GM12801 (cell line): ENCODE measurements at regions not wholly inside any gene's neighbourhood (a gene's known extent, or its start where the extent isn't known, plus 50 kb on each side); places are given as distances from the start of the nearest gene placed in this dataset.

Experiments used
- CTCF ChIP-seq: IDR thresholded peaks from one replicate; pipeline ENCODE4 v1.5.1; 2011; ENCODE audit warnings: control low read depth; ENCODE audit not compliant: insufficient read length; ENCODE audit errors: extremely low read depth

DNA sequence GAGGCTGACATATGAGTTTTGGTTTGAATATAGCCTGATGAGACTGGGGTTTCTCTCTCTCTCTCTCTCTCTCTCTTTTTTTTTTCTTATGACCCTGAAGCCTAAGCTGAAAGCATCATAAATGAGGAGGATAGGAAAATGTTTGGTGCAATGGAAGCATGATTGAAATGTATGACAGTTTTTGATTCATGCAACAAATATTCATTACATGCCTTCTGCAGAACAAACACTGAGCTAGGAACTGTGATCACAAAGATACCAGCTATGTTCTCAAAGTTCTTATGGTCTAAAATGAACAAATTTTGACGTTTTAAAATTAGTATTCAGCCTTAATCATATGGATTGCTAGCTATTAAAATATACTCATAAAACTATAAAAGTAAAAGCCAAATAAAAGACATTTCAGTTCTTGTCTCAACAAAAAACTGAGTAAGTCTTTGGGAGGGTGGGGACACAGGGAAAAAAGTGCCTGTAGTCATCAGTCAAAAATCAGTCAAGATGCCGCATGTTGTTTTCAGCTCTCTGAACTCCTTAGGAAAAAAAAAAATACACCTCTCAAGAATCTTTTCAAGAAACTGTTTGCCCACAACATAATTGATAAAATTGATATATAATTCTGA lies 57.2 kb downstream of the NKX6-1 start:
- no peak for TF ChIP-seq CTCF

GRCh38 chr4:84439996-84440395 lies 59.1 kb downstream of the NKX6-1 start:
- TF ChIP-seq CTCF, result no peak

DNA sequence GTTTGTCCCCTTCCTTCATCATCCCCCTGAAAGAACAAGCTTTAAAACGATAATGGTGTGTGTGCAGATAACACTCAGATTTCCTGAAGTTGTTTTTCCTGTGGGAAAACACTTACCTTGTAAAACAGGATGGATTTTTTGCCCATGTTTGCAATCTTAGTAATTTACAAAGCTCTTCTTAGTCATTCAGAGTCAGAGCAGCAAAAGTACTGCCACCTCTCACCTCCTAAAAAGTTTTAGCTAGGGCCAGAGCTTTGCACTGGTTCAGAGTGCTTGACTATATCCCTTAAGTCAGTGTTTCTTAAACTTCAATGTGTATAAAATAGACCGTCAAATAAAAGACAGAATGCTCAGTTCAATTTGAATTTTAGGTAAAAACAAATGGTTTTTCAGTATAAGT lies 62.3 kb downstream of the NKX6-1 start:
- TF ChIP-seq CTCF, result no peak

DNA sequence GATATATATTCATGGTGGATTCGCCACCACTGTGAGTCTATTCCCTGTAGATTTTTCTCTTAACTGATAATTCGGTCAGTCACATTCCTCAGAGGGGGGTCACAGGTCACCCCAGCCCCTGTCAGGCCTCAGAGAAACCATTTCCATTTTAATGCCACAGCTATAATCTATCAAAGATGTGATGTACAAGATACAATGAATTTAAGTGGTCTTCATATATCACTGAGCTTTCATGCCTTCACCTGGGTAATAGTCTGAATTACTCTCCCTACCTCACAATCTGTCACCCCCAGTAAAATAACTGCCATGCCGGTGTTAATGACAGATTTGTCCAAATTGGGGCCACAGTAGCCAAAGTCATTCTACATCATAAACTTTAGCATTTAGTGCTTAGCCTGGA lies 64.7 kb downstream of the NKX6-1 start:
- no peak for TF ChIP-seq CTCF

DNA sequence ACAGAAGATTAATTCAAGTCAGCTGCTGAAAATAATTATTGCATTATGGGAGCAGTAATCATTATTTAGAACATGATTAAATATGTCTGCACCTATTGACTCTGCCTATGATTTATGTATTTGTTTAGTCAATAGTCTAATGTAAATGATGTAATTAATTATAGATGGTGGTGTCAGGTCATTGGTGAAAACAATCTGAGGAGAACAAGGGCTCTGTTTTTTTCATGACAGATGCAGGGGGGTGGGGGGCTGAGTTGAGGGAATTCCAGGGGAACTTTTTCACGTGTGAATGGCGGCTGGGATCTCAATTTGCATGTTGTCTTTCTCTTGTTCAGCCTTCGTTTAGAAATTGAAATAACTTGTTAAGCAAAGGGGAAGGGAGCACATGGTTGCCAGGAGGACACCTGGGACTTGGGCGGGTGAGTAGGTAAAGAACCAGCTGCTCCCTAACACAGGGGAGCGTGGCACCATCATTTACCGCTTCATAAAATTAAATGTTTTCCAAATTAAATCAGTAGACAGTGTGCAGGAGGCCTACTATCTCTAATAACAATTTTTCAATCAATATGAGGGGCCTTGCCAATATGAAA lies 65.4 kb downstream of the NKX6-1 start:
- no peak for TF ChIP-seq CTCF

GRCh38 chr4:84432713-84433112 lies 66.4 kb downstream of the NKX6-1 start:
- no peak for TF ChIP-seq CTCF

GRCh38 chr4:84420608-84421007 lies 78.5 kb downstream of the NKX6-1 start:
- TF ChIP-seq CTCF, result no peak
